ENCODE measurements at regions not wholly inside any gene's neighbourhood (a gene's known extent, or its start where the extent isn't known, plus 50 kb on each side); places are given as distances from the start of the nearest gene placed in this dataset.

GRCh38 chr7:46032942-46033341 is 111.9 kb upstream of the IGFBP3 start:
- in situ Hi-C loops (cut with MboI; ENCODE audit: low sequenced_read_pairs) = no loop called here
- Histone ChIP-seq H3K9ac (ENCODE audit: low read depth, low read length) (no peak overlapping the region), H4K5ac (ENCODE audit: low read depth, low read length) (no peak overlapping the region), H2AK9ac (replicated peaks; ENCODE audit: low read depth, low read length, poor library complexity) (no peak overlapping the region), H3K9me1 (ENCODE audit: insufficient read depth, low read length) (peaks cover 6% of the 10 kb centered on the region), H3K27ac (ENCODE audit: insufficient read depth, low read length) (no peak overlapping the region), H2BK20ac (ENCODE audit: low read depth, low read length) (peak overlapping the region; percentile 29; the same call in 1 of the 2 replicates), H4K20me1 (ENCODE audit: insufficient read depth, low read length) (no peaks in the 10 kb centered on the region), H2BK5ac (ENCODE audit: low read depth, low read length, poor library complexity, severe bottlenecking) (no peak overlapping the region), H2BK120ac (ENCODE audit: low read depth, low read length) (peak overlapping the region; percentile 28), H3K9me3 (ENCODE audit: control insufficient read depth, insufficient read depth, low read length) (no peaks in the 10 kb centered on the region), H3K23ac (ENCODE audit: low read depth, low read length) (no peak overlapping the region), H3K4me2 (ENCODE audit: low read depth, low read length) (no peak overlapping the region), H3K27me3 (ENCODE audit: control insufficient read depth, insufficient read depth, low read length) (no peaks in the 10 kb centered on the region), H2BK15ac (ENCODE audit: low read depth, low read length) (peak overlapping the region; percentile 65; the same call in 1 of the 3 replicates), H3K14ac (replicated peaks; ENCODE audit: low read depth, low read length) (no peak overlapping the region), H3K56ac (ENCODE audit: extremely low read depth, insufficient read depth, low read length) (no peak overlapping the region), H2AFZ (replicated peaks; ENCODE audit: low read length, poor library complexity) (no peak overlapping the region), H2AK5ac (ENCODE audit: low read depth, low read length) (peak overlapping the region; percentile 68; the same call in 1 of the 2 replicates), H4K8ac (ENCODE audit: low read depth in 2 of 2, low read length in 2 of 2) (peak overlapping the region in 1 of 2 experiments; percentile 30; a peak in 2 of 4 replicates), H3K79me1 (ENCODE audit: low read depth in 1 of 2, low read length in 2 of 2) (no peaks in the 10 kb centered on the region), H3K4me3 (ENCODE audit: insufficient read depth, low read depth, low read length) (no peak overlapping the region), H4K91ac (ENCODE audit: insufficient read depth, low read depth, low read length) (peak overlapping the region; percentile 75), H3K36me3 (ENCODE audit: control insufficient read depth, insufficient read depth, low read length) (no peaks in the 10 kb centered on the region), H3K4me1 (ENCODE audit: control insufficient read depth, insufficient read depth, low read length) (peaks cover 12% of the 10 kb centered on the region), H3K18ac (ENCODE audit: low read depth, low read length) (no peak overlapping the region), H3K4ac (ENCODE audit: low read depth, low read length) (peak overlapping the region; percentile 20)
- no CpG with 5 or more reads among the region's 2 CpGs for WGBS, 2 experiments (ENCODE audit: extremely low coverage in 2 of 2, insufficient read length in 1 of 2)
- BruUV-seq (replicated peaks) = no TSS peak
- intact Hi-C loops (cut with micrococcal nuclease) = loop anchor here (10.0 kb wide), 1 partner anchor 108 kb away; the partner anchor contains the start of gene IGFBP3
- dilution Hi-C loops (cut with HindIII; ENCODE audit: low sequenced_read_pairs, unreplicated experiment) = no loop called here
- CTCF ChIA-PET = no interaction called here
- POLR2A ChIA-PET (ENCODE audit: unreplicated experiment) = no interaction called here
- ATAC-seq (ENCODE audit: low read depth) = no peak
- peak; percentile 39 for DNase-seq
- TF ChIP-seq POLR2A (IDR thresholded peaks at IDR 0.05; ENCODE audit: low read depth, low read length) (no peak), USF2 (IDR thresholded peaks at IDR 0.05; ENCODE audit: low read depth, low read length) (no peak), MXI1 (IDR thresholded peaks at IDR 0.05; ENCODE audit: borderline replicate concordance, low read depth, low read length) (no peak), MAFK (IDR thresholded peaks at IDR 0.05; ENCODE audit: low read depth, low read length) (no peak), CTCF (conservative IDR thresholded peaks at IDR 0.05; ENCODE audit: low read depth, low read length) (no peak), CEBPB (IDR thresholded peaks at IDR 0.05; ENCODE audit: low read depth, low read length) (no peak), NFE2L2 (IDR thresholded peaks at IDR 0.05; ENCODE audit: low read depth, low read length) (no peak)

Data from IMR-90 (cell line).